Common myeloid progenitor, CD34-positive (primary cell): ENCODE measurements at regions not wholly inside any gene's neighbourhood (a gene's known extent, or its start where the extent isn't known, plus 50 kb on each side); places are given as distances from the start of the nearest gene placed in this dataset.
A peak's percentile ranks its signal among the peaks of the same experiment; 100 is the strongest.

ENCODE experiments used
- CTCF ChIA-PET: fragments of 350-600 bp; sonication (Branson Sonifier 250); formaldehyde crosslinking; loops from one replicate; lab custom pipeline; 2021; ENCODE audit warnings: antibody characterized with exemption; lab: Charles Lee
- POLR2A ChIA-PET: fragments of 350-600 bp; sonication (Branson Sonifier 250); formaldehyde crosslinking; loops from one replicate; lab custom pipeline; 2021; ENCODE audit warnings: antibody characterized with exemption; lab: Charles Lee
- DNase-seq, 3 donors: peaks; one replicate each; pipeline versions ENCODE4 v3.0.0 to v3.0.0-alpha.2; 2013
- H3K27ac ChIP-seq, 2 experiments: 1 replicate in 1 of 2; 2 replicates in 1 of 2; pipeline ENCODE4 v1.7.0; 2013; ENCODE audit warnings: inconsistent platforms in 2 of 2, low read length in 2 of 2, mild to moderate bottlenecking in 2 of 2, low read depth in 1 of 2, moderate library complexity in 1 of 2; ENCODE audit not compliant: severe bottlenecking in 2 of 2, insufficient read depth in 1 of 2, poor library complexity in 1 of 2
- H3K27me3 ChIP-seq, 5 experiments: replicated peaks in 2 of 5; 1 replicate in 3 of 5; 2 replicates in 2 of 5; pipeline versions ENCODE4 v1.6.1 to v1.7.0; 2013; ENCODE audit warnings: low read length in 4 of 5, mild to moderate bottlenecking in 2 of 5, moderate library complexity in 2 of 5, inconsistent platforms in 1 of 5; ENCODE audit not compliant: insufficient read depth in 5 of 5, control insufficient read depth in 4 of 5
- H3K36me3 ChIP-seq, 4 experiments: 1 replicate in 2 of 4; 2 replicates in 2 of 4; pipeline versions ENCODE4 v1.6.1 to v1.7.0; 2013; ENCODE audit warnings: low read length in 3 of 4, control low read depth in 1 of 4, mild to moderate bottlenecking in 1 of 4; ENCODE audit not compliant: control insufficient read depth in 4 of 4, insufficient read depth in 4 of 4
- H3K4me1 ChIP-seq, 4 experiments: 1 replicate in 3 of 4; 2 replicates in 1 of 4; pipeline versions ENCODE4 v1.6.1 to v1.7.1; 2013; ENCODE audit warnings: low read length in 3 of 4, mild to moderate bottlenecking in 3 of 4, control low read depth in 1 of 4, inconsistent platforms in 1 of 4, moderate library complexity in 1 of 4; ENCODE audit not compliant: control insufficient read depth in 4 of 4, insufficient read depth in 4 of 4; ENCODE audit errors: control extremely low read depth in 1 of 4
- H3K4me3 ChIP-seq, 7 experiments: 1 replicate in 4 of 7; 2 replicates in 3 of 7; pipeline versions ENCODE4 v1.5.1 to v1.7.0; 2013; ENCODE audit warnings: mild to moderate bottlenecking in 7 of 7, low read length in 6 of 7, moderate library complexity in 6 of 7, inconsistent platforms in 2 of 7, low read depth in 2 of 7, control low read depth in 1 of 7; ENCODE audit not compliant: insufficient read depth in 4 of 7, control insufficient read depth in 1 of 7; ENCODE audit errors: extremely low read depth in 1 of 7
- H3K9me3 ChIP-seq, 5 experiments: 1 replicate in 4 of 5; 2 replicates in 1 of 5; pipeline versions ENCODE4 v1.6.1 to v1.7.1; 2013; ENCODE audit warnings: low read length in 4 of 5, mild to moderate bottlenecking in 2 of 5, inconsistent platforms in 1 of 5, low read depth in 1 of 5, moderate library complexity in 1 of 5; ENCODE audit not compliant: control insufficient read depth in 4 of 5, insufficient read depth in 2 of 5; ENCODE audit errors: control extremely low read depth in 1 of 5
- WGBS: methylation state at CpG from one replicate; pipeline ENCODE4 v1.1.5; 2013; ENCODE audit not compliant: insufficient coverage; 5-methylcytosine and 5-hydroxymethylcytosine counted together

GRCh38 chr11:119536801-119537200 lies 113.8 kb upstream of the THY1 start:
- H3K9me3 ChIP-seq, result no peaks in the 10 kb centered on the region
- ChIA-PET POLR2A (no interaction called here), CTCF (interaction anchor here (1.0 to 1.6 kb wide), 3 partner anchors 12 to 48 kb away, joined by 3 to 5 read pairs (median 4); no protein-coding TSS in a partner anchor)
- H3K27me3 ChIP-seq, result peaks cover 0 to 5% (median 0%) of the 10 kb centered on the region in 5 experiments
- WGBS, result 93% methylated on average over 6 of the region's 6 CpGs
- no peaks in the 10 kb centered on the region for H3K36me3 ChIP-seq
- H3K27ac ChIP-seq, result no peak overlapping the region
- no peak for DNase-seq
- H3K4me1 ChIP-seq, result no peaks in the 10 kb centered on the region
- no peak overlapping the region for H3K4me3 ChIP-seq

GRCh38 chr11:119533921-119534736 lies 111.2 kb upstream of the THY1 start:
- peak; percentile 47 to 67 (median 60) for DNase-seq
- Histone ChIP-seq H3K36me3 (no peaks in the 10 kb centered on the region), H3K27me3 (peaks cover 0 to 5% (median 0%) of the 10 kb centered on the region in 5 experiments)

GRCh38 chr11:119533462-119533861 lies 110.5 kb upstream of the THY1 start:
- H3K4me1 ChIP-seq, result no peaks in the 10 kb centered on the region
- POLR2A ChIA-PET, result no interaction called here

More at GRCh38 chr11:119533921-119534736, 111.2 kb upstream of the THY1 start:
- 18% methylated on average over 11 of the region's 13 CpGs for WGBS
- ChIA-PET CTCF (interaction anchor here (0.7 to 4.1 kb wide), 22 partner anchors 10 to 678 kb away, joined by 3 to 29 read pairs (median 4); no protein-coding TSS in a partner anchor), POLR2A (no interaction called here)
- H3K27ac ChIP-seq, result no peak overlapping the region
- no peaks in the 10 kb centered on the region for H3K9me3 ChIP-seq
- no peaks in the 10 kb centered on the region for H3K4me1 ChIP-seq
- no peak overlapping the region for H3K4me3 ChIP-seq

GRCh38 chr11:119532551-119532950 lies 109.6 kb upstream of the THY1 start:
- peaks cover 0 to 4% (median 0%) of the 10 kb centered on the region in 5 experiments for H3K27me3 ChIP-seq
- no peak for DNase-seq

More at GRCh38 chr11:119533462-119533861, 110.5 kb upstream of the THY1 start:
- DNase-seq, result no peak
- Histone ChIP-seq H3K36me3 (no peaks in the 10 kb centered on the region), H3K27me3 (peaks cover 0 to 5% (median 0%) of the 10 kb centered on the region in 5 experiments), H3K9me3 (no peaks in the 10 kb centered on the region), H3K4me3 (no peak overlapping the region), H3K27ac (no peak overlapping the region)
- CTCF ChIA-PET, result interaction anchor here (0.9 to 4.1 kb wide), 17 partner anchors 9 to 679 kb away, joined by 3 to 29 read pairs (median 4); no protein-coding TSS in a partner anchor
- WGBS, result 90% methylated on average over 3 of the region's 10 CpGs

GRCh38 chr11:119531623-119532022 lies 108.7 kb upstream of the THY1 start:
- H3K4me1 ChIP-seq, result no peaks in the 10 kb centered on the region
- H3K36me3 ChIP-seq, result no peaks in the 10 kb centered on the region
- H3K4me3 ChIP-seq, result no peak overlapping the region
- 98% methylated on average over 8 of the region's 8 CpGs for WGBS
- no peak overlapping the region for H3K27ac ChIP-seq
- CTCF ChIA-PET, result interaction anchor here (0.9 to 4.1 kb wide), 6 partner anchors 7 to 576 kb away, joined by 3 to 29 read pairs (median 6); no protein-coding TSS in a partner anchor
- H3K9me3 ChIP-seq, result no peaks in the 10 kb centered on the region
- DNase-seq, result no peak
- POLR2A ChIA-PET, result interaction anchor here (0.5 kb wide), 1 partner anchor 1674 kb away, joined by 4 read pairs; no protein-coding TSS in a partner anchor
- peaks cover 0 to 2% (median 0%) of the 10 kb centered on the region in 5 experiments for H3K27me3 ChIP-seq

More at GRCh38 chr11:119532551-119532950, 109.6 kb upstream of the THY1 start:
- POLR2A ChIA-PET, result no interaction called here
- WGBS, result 100% methylated on average over 1 of the region's 2 CpGs
- Histone ChIP-seq H3K27ac (no peak overlapping the region), H3K4me3 (no peak overlapping the region), H3K4me1 (no peaks in the 10 kb centered on the region), H3K36me3 (no peaks in the 10 kb centered on the region), H3K9me3 (no peaks in the 10 kb centered on the region)
- CTCF ChIA-PET, result interaction anchor here (0.9 to 4.1 kb wide), 9 partner anchors 8 to 176 kb away, joined by 3 to 29 read pairs (median 7); no protein-coding TSS in a partner anchor

GRCh38 chr11:119531056-119531455 lies 108.1 kb upstream of the THY1 start:
- WGBS, result 90% methylated on average over 3 of the region's 3 CpGs
- ChIA-PET CTCF (interaction anchor here (1.5 to 4.1 kb wide), 4 partner anchors 19 to 577 kb away, joined by 4 to 20 read pairs (median 6); no protein-coding TSS in a partner anchor), POLR2A (interaction anchor here (0.5 kb wide), 1 partner anchor 1674 kb away, joined by 4 read pairs; no protein-coding TSS in a partner anchor)
- no peak for DNase-seq
- H3K36me3 ChIP-seq, result no peaks in the 10 kb centered on the region
- H3K4me1 ChIP-seq, result peaks cover 0 to under 1% (median 0%) of the 10 kb centered on the region in 4 experiments
- no peak overlapping the region for H3K4me3 ChIP-seq
- no peak overlapping the region for H3K27ac ChIP-seq
- peaks cover 0 to 2% (median 0%) of the 10 kb centered on the region in 5 experiments for H3K27me3 ChIP-seq
- no peaks in the 10 kb centered on the region for H3K9me3 ChIP-seq
